ENCODE measurements at regions not wholly inside any gene's neighbourhood (a gene's known extent, or its start where the extent isn't known, plus 50 kb on each side); places are given as distances from the start of the nearest gene placed in this dataset.

- CTCF ChIA-PET = interaction anchor here (0.9 to 2.1 kb wide), 4 partner anchors 15 to 22 kb away, joined by 3 to 6 read pairs (median 4); no protein-coding TSS in a partner anchor
- TF ChIP-seq CTCF (IDR thresholded peaks at IDR 0.05; ENCODE audit: control extremely low read depth, extremely low read depth, low read depth, missing control alignments) = no peak
- no peak for DNase-seq (ENCODE audit: extremely low spot score)
- POLR2A ChIA-PET = no interaction called here
Observed at GRCh38 chr4:10875144-10875799, 190.7 kb upstream of the CLNK start.

GRCh38 chr4:10873809-10874208 is 189.2 kb upstream of the CLNK start:
- POLR2A ChIA-PET = no interaction called here
- CTCF ChIA-PET = interaction anchor here (0.8 to 1.7 kb wide), 2 partner anchors 9 to 88 kb away, joined by 3 to 6 read pairs; no protein-coding TSS in a partner anchor
- no peak for TF ChIP-seq CTCF (IDR thresholded peaks at IDR 0.05; ENCODE audit: control extremely low read depth, extremely low read depth, low read depth, missing control alignments)
- no peak for DNase-seq (ENCODE audit: extremely low spot score)

GRCh38 chr4:10872833-10873517 is 188.4 kb upstream of the CLNK start:
- CTCF ChIA-PET = interaction anchor here (0.8 to 1.7 kb wide), 3 partner anchors 10 to 551 kb away, joined by 3 to 6 read pairs (median 3); no protein-coding TSS in a partner anchor
- TF ChIP-seq CTCF (IDR thresholded peaks at IDR 0.05; ENCODE audit: control extremely low read depth, extremely low read depth, low read depth, missing control alignments) = no peak
- POLR2A ChIA-PET = no interaction called here
- DNase-seq (ENCODE audit: extremely low spot score) = no peak

- DNase-seq (ENCODE audit: extremely low spot score) = no peak
- CTCF ChIA-PET = interaction anchor here (1.5 to 1.6 kb wide), 2 partner anchors 10 to 11 kb away, joined by 4 read pairs; no protein-coding TSS in a partner anchor
Observed at GRCh38 chr4:10866666-10867065, 182.1 kb upstream of the CLNK start.

GRCh38 chr4:10861036-10861435 is 176.5 kb upstream of the CLNK start:
- ChIA-PET CTCF (interaction anchor here (0.9 to 1.1 kb wide), 4 partner anchors 13 to 81 kb away, joined by 3 to 4 read pairs (median 3); no protein-coding TSS in a partner anchor), POLR2A (no interaction called here)
- TF ChIP-seq CTCF (IDR thresholded peaks at IDR 0.05; ENCODE audit: control extremely low read depth, extremely low read depth, low read depth, missing control alignments) = no peak
- no peak for DNase-seq (ENCODE audit: extremely low spot score)

More at GRCh38 chr4:10866666-10867065, 182.1 kb upstream of the CLNK start:
- POLR2A ChIA-PET = no interaction called here
- no peak for TF ChIP-seq CTCF (IDR thresholded peaks at IDR 0.05; ENCODE audit: control extremely low read depth, extremely low read depth, low read depth, missing control alignments)

GRCh38 chr4:10856271-10856782 is 171.8 kb upstream of the CLNK start:
- POLR2A ChIA-PET = no interaction called here
- CTCF ChIA-PET = interaction anchor here (1.3 to 1.4 kb wide), 3 partner anchors 10 to 36 kb away, joined by 3 to 4 read pairs (median 4); no protein-coding TSS in a partner anchor
- DNase-seq (ENCODE audit: extremely low spot score) = no peak
- TF ChIP-seq CTCF (IDR thresholded peaks at IDR 0.05; ENCODE audit: control extremely low read depth, extremely low read depth, low read depth, missing control alignments) = no peak
